Cerebellar cortex (tissue), 1 donor: ENCODE measurements at regions not wholly inside any gene's neighbourhood (a gene's known extent, or its start where the extent isn't known, plus 50 kb on each side); places are given as distances from the start of the nearest gene placed in this dataset.

Source experiments
- DNase-seq: peaks from one replicate; pipeline ENCODE4 v3.0.0-alpha.2; 2015; ENCODE audit warnings: low spot score

GRCh38 chr16:77592021-77592420, 130.3 kb upstream of the NUDT7 start:
- no peak for DNase-seq

- no peak for DNase-seq
These were observed 128.3 kb upstream of the NUDT7 start for GRCh38 chr16:77594057-77594456.

GRCh38 chr16:77594799-77595596, 127.3 kb upstream of the NUDT7 start:
- DNase-seq: no peak

- no peak for DNase-seq
These were observed 126.1 kb upstream of the NUDT7 start for GRCh38 chr16:77596261-77596660.

- DNase-seq: peak; percentile 39
These were observed 122.4 kb upstream of the NUDT7 start for GRCh38 chr16:77599793-77600415.

GRCh38 chr16:77600555-77600954, 121.8 kb upstream of the NUDT7 start:
- DNase-seq: no peak

GRCh38 chr16:77603656-77604055, 118.7 kb upstream of the NUDT7 start:
- DNase-seq: no peak

GRCh38 chr16:77610496-77610895, 111.8 kb upstream of the NUDT7 start:
- no peak for DNase-seq

GRCh38 chr16:77611386-77611785, 110.9 kb upstream of the NUDT7 start:
- DNase-seq: no peak

- no peak for DNase-seq
These were observed 109.7 kb upstream of the NUDT7 start for GRCh38 chr16:77612596-77612995.

- no peak for DNase-seq
These were observed 109.2 kb upstream of the NUDT7 start for GRCh38 chr16:77613095-77613494.

GRCh38 chr16:77617553-77617952, 104.8 kb upstream of the NUDT7 start:
- no peak for DNase-seq

GRCh38 chr16:77617996-77618395, 104.3 kb upstream of the NUDT7 start:
- no peak for DNase-seq

GRCh38 chr16:77618951-77619350, 103.4 kb upstream of the NUDT7 start:
- DNase-seq: no peak

- DNase-seq: no peak
These were observed 98.2 kb upstream of the NUDT7 start for GRCh38 chr16:77624085-77624484.

- DNase-seq: no peak
These were observed 85.7 kb upstream of the NUDT7 start for GRCh38 chr16:77636615-77637014.

GRCh38 chr16:77637940-77638339, 84.4 kb upstream of the NUDT7 start:
- DNase-seq: no peak

GRCh38 chr16:77643176-77643575, 79.1 kb upstream of the NUDT7 start:
- no peak for DNase-seq

GRCh38 chr16:77645764-77646163, 76.5 kb upstream of the NUDT7 start:
- DNase-seq: no peak

GRCh38 chr16:77647726-77648125, 74.6 kb upstream of the NUDT7 start:
- no peak for DNase-seq

- DNase-seq: no peak
These were observed 71.6 kb upstream of the NUDT7 start for GRCh38 chr16:77650761-77651160.

- DNase-seq: no peak
These were observed 69.9 kb upstream of the NUDT7 start for GRCh38 chr16:77652399-77652798.

GRCh38 chr16:77657016-77657415, 65.3 kb upstream of the NUDT7 start:
- DNase-seq: no peak

- peak; percentile 68 for DNase-seq
These were observed 62.0 kb upstream of the NUDT7 start for GRCh38 chr16:77660311-77660710.
